ENCODE measurements at regions not wholly inside any gene's neighbourhood (a gene's known extent, or its start where the extent isn't known, plus 50 kb on each side); places are given as distances from the start of the nearest gene placed in this dataset.

DNA sequence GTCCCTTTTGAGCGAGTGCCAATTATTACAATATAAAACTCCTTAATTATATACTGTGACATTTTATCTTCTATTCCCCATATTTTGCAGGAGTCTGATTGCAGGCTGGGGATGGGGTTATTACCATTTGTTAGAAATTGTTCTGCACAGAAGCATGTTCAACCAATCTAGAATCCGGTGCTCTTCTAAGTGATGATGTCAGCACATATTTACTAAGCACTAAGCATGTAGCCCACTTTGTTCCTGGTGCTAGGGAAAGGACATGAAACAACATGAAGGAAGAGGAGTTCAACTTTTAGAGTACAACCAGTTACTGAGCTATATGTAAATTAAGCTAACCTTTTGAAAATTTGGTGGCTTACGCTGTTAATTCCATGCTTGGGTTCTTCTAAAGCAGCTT, 52.8 kb upstream of the IL1RAPL2 start:
- no peaks in the 10 kb centered on the region for H3K27me3 ChIP-seq
- H3K4me3 ChIP-seq: no peak overlapping the region
- no peaks in the 10 kb centered on the region for H3K4me1 ChIP-seq (ENCODE audit: low read depth)
- no peak for DNase-seq (ENCODE audit: low read depth in 1 of 2, low spot score in 1 of 2)
- TF ChIP-seq, protein P1, sequence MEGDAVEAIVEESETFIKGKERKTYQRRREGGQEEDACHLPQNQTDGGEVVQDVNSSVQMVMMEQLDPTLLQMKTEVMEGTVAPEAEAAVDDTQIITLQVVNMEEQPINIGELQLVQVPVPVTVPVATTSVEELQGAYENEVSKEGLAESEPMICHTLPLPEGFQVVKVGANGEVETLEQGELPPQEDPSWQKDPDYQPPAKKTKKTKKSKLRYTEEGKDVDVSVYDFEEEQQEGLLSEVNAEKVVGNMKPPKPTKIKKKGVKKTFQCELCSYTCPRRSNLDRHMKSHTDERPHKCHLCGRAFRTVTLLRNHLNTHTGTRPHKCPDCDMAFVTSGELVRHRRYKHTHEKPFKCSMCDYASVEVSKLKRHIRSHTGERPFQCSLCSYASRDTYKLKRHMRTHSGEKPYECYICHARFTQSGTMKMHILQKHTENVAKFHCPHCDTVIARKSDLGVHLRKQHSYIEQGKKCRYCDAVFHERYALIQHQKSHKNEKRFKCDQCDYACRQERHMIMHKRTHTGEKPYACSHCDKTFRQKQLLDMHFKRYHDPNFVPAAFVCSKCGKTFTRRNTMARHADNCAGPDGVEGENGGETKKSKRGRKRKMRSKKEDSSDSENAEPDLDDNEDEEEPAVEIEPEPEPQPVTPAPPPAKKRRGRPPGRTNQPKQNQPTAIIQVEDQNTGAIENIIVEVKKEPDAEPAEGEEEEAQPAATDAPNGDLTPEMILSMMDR (IDR thresholded peaks at IDR 0.05; ENCODE audit: low read depth, low read length): no peak
- H3K27ac ChIP-seq: no peak overlapping the region
- no peaks in the 10 kb centered on the region for H3K36me3 ChIP-seq
- no peaks in the 10 kb centered on the region for H3K9me3 ChIP-seq (ENCODE audit: low read depth)

DNA sequence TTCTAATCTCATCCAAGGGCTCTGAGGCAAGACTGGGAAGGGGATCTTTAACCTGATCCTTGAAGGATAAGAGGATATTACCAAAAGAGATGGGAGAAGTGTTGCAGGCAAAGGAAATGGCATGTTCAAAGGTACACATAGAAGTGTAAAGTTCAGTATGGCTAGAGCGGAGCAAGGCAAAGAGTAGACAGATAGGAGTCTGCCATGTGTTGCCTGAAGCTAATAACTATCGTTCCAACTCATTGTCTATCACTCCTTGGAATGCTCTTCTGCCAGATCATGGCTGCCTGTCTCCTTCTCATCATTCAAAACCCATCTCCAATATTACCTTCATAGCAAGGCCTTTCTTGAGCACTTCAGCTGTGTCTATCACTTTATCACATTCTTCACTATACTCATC, 55.2 kb upstream of the IL1RAPL2 start:
- no peak overlapping the region for H3K4me3 ChIP-seq
- no peaks in the 10 kb centered on the region for H3K36me3 ChIP-seq
- DNase-seq (ENCODE audit: low read depth in 1 of 2, low spot score in 1 of 2): no peak
- no peaks in the 10 kb centered on the region for H3K27me3 ChIP-seq
- H3K9me3 ChIP-seq (ENCODE audit: low read depth): no peaks in the 10 kb centered on the region
- no peak overlapping the region for H3K27ac ChIP-seq
- TF ChIP-seq, protein P1 (IDR thresholded peaks at IDR 0.05; ENCODE audit: low read depth, low read length): no peak
- H3K4me1 ChIP-seq (ENCODE audit: low read depth): no peaks in the 10 kb centered on the region

DNA sequence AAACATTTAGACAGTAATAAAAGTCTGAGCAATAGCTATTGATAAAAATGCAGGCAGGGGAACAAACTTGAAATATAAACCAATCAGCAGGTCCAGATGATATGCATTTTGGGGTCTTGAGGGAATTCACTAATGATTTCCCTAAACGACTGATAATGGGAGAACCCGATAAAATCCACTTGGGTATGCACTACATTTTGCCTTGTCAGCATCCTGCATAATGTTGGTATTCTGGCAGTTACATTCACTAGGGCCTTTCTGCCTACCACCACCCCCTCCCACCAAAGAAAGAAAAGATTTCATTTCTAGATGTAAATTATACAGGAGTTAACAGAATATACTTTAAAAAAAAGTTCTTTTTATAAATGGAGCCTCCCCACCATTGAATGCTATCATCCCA, 63.5 kb upstream of the IL1RAPL2 start:
- peaks cover 14% of the 10 kb centered on the region for H3K4me1 ChIP-seq (ENCODE audit: low read depth)
- no peaks in the 10 kb centered on the region for H3K27me3 ChIP-seq
- H3K36me3 ChIP-seq: no peaks in the 10 kb centered on the region
- TF ChIP-seq, protein P1 (IDR thresholded peaks at IDR 0.05; ENCODE audit: low read depth, low read length): no peak
- DNase-seq (ENCODE audit: low read depth in 1 of 2, low spot score in 1 of 2): no peak
- H3K4me3 ChIP-seq: no peak overlapping the region
- H3K9me3 ChIP-seq (ENCODE audit: low read depth): no peaks in the 10 kb centered on the region
- H3K27ac ChIP-seq: no peak overlapping the region

DNA sequence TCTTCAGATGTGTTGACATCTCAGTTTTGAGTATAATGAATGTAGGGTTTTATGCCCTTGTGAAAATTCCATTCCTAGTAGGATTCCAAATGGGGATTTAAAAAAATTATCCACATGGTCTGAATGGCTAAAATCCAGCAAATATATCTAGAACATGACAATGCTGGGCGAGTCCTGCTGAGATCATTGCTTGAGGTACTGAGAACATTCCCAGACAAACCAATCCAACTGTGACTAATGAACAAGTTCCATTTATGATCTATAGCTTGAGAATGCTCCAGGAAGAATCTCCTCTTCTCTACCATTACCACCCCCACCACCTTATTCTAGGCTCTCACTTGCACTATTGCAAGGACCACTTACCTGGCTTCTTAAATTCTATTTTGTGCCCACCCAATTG, 77.2 kb upstream of the IL1RAPL2 start:
- Histone ChIP-seq H3K4me1 (ENCODE audit: low read depth) (no peaks in the 10 kb centered on the region), H3K9me3 (ENCODE audit: low read depth) (no peaks in the 10 kb centered on the region), H3K36me3 (no peaks in the 10 kb centered on the region), H3K27ac (no peak overlapping the region), H3K27me3 (no peaks in the 10 kb centered on the region), H3K4me3 (no peak overlapping the region)
- TF ChIP-seq, protein P1 (IDR thresholded peaks at IDR 0.05; ENCODE audit: low read depth, low read length): no peak
- DNase-seq (ENCODE audit: low read depth in 1 of 2, low spot score in 1 of 2): no peak

DNA sequence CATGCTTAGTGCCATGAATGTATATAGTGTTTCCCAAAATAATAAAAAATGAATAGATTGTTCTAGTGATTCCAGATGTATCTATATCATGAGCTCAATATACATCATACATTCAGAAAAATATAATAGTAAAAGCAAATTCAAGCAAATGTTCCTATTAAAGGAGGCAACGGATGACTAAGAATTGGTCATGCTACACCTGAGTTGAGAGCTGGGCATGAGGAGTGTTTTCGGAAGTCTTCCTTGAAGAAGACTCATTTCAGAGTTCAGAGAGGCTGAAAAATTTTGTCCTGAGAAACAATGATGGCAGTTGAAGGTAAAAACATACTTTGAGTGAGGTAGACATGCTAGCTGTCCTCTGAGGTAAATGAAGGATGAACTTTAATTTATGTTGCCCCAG, 79.3 kb upstream of the IL1RAPL2 start:
- H3K9me3 ChIP-seq (ENCODE audit: low read depth): no peaks in the 10 kb centered on the region

More for the DNA sequence above, 79.3 kb upstream of the IL1RAPL2 start:
- no peaks in the 10 kb centered on the region for H3K4me1 ChIP-seq (ENCODE audit: low read depth)
- TF ChIP-seq, protein P1 (IDR thresholded peaks at IDR 0.05; ENCODE audit: low read depth, low read length): no peak
- H3K27me3 ChIP-seq: no peaks in the 10 kb centered on the region
- no peak overlapping the region for H3K27ac ChIP-seq
- no peak for DNase-seq (ENCODE audit: low read depth in 1 of 2, low spot score in 1 of 2)
- no peaks in the 10 kb centered on the region for H3K36me3 ChIP-seq
- no peak overlapping the region for H3K4me3 ChIP-seq

Measured in cardiac muscle cell (in vitro differentiated cells and primary cell).